ENCODE measurements at regions not wholly inside any gene's neighbourhood (a gene's known extent, or its start where the extent isn't known, plus 50 kb on each side); places are given as distances from the start of the nearest gene placed in this dataset.

GRCh38 chr2:4412637-4413187 is 709.3 kb downstream of the DCDC2C start:
- H3K27ac ChIP-seq: no peak overlapping the region
- H3K4me3 ChIP-seq (replicated peaks in 1 of 3): no peak overlapping the region
- H3K36me3 ChIP-seq: no peaks in the 10 kb centered on the region
- H3K27me3 ChIP-seq: no peaks in the 10 kb centered on the region
- H3K9me3 ChIP-seq: no peaks in the 10 kb centered on the region
- DNase-seq: no peak
- WGBS, 2 donors: 78 to 80% methylated on average over 9 of the region's 9 CpGs
- TF ChIP-seq, protein P1, sequence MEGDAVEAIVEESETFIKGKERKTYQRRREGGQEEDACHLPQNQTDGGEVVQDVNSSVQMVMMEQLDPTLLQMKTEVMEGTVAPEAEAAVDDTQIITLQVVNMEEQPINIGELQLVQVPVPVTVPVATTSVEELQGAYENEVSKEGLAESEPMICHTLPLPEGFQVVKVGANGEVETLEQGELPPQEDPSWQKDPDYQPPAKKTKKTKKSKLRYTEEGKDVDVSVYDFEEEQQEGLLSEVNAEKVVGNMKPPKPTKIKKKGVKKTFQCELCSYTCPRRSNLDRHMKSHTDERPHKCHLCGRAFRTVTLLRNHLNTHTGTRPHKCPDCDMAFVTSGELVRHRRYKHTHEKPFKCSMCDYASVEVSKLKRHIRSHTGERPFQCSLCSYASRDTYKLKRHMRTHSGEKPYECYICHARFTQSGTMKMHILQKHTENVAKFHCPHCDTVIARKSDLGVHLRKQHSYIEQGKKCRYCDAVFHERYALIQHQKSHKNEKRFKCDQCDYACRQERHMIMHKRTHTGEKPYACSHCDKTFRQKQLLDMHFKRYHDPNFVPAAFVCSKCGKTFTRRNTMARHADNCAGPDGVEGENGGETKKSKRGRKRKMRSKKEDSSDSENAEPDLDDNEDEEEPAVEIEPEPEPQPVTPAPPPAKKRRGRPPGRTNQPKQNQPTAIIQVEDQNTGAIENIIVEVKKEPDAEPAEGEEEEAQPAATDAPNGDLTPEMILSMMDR (IDR thresholded peaks at IDR 0.05): no peak
- TF ChIP-seq POLR2A (IDR thresholded peaks at IDR 0.05): no peak
- H3K4me1 ChIP-seq: peaks cover 3 to 8% of the 10 kb centered on the region in 2 donors
- intact Hi-C loops (cut with DNase I): no loop called here

DNA sequence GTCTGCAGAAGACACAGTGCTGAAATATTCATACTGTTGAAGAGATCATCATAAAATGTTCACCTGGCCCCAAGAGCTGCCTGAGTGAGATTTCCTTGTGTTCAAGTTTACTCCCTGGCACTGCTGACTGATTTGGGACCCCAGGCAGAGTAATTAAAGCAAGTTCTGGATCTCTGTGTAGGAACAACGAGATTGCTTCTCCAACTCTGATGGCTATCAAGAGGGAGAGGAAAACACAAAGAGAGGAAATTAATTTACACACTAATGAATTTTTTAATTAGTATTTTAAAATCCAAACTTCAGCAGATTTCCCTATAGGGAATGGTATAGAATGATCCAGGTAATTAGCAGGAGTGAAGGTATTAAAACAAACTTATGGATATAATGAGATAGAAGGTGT is 711.8 kb downstream of the DCDC2C start:
- H3K36me3 ChIP-seq: no peaks in the 10 kb centered on the region
- TF ChIP-seq, protein P1 (IDR thresholded peaks at IDR 0.05): no peak
- TF ChIP-seq POLR2A (IDR thresholded peaks at IDR 0.05): no peak
- H3K4me1 ChIP-seq: no peaks in the 10 kb centered on the region
- DNase-seq: no peak
- 67 to 88% methylated on average over 1 of the region's 1 CpG for WGBS, 2 donors
- no peaks in the 10 kb centered on the region for H3K27me3 ChIP-seq
- intact Hi-C loops (cut with DNase I): no loop called here
- H3K4me3 ChIP-seq (replicated peaks in 1 of 3): no peak overlapping the region
- no peak overlapping the region for H3K27ac ChIP-seq
- no peaks in the 10 kb centered on the region for H3K9me3 ChIP-seq

- Histone ChIP-seq H3K36me3 (no peaks in the 10 kb centered on the region), H3K4me1 (no peaks in the 10 kb centered on the region), H3K9me3 (no peaks in the 10 kb centered on the region), H3K27me3 (no peaks in the 10 kb centered on the region), H3K27ac (no peak overlapping the region), H3K4me3 (replicated peaks in 1 of 3) (no peak overlapping the region)
- TF ChIP-seq, protein P1 (IDR thresholded peaks at IDR 0.05): no peak
- TF ChIP-seq POLR2A (IDR thresholded peaks at IDR 0.05): no peak
- WGBS, 2 donors: 96 to 97% methylated on average over 1 of the region's 1 CpG
- intact Hi-C loops (cut with DNase I): no loop called here
- DNase-seq: no peak
Observed at GRCh38 chr2:4415810-4416413, 712.5 kb downstream of the DCDC2C start.

- no peak overlapping the region for H3K27ac ChIP-seq
- H3K4me3 ChIP-seq (replicated peaks in 1 of 3): no peak overlapping the region
- DNase-seq: no peak
- 64 to 67% methylated on average over 4 of the region's 4 CpGs for WGBS, 2 donors
- no peaks in the 10 kb centered on the region for H3K4me1 ChIP-seq
- no peaks in the 10 kb centered on the region for H3K36me3 ChIP-seq
- intact Hi-C loops (cut with DNase I): no loop called here
- H3K9me3 ChIP-seq: no peaks in the 10 kb centered on the region
- no peaks in the 10 kb centered on the region for H3K27me3 ChIP-seq
- TF ChIP-seq, protein P1 (IDR thresholded peaks at IDR 0.05): no peak
Observed at GRCh38 chr2:4416431-4416830, 713.1 kb downstream of the DCDC2C start.

- TF ChIP-seq, protein P1 (IDR thresholded peaks at IDR 0.05): no peak
- no peak for TF ChIP-seq POLR2A (IDR thresholded peaks at IDR 0.05)
- Histone ChIP-seq H3K27ac (no peak overlapping the region), H3K36me3 (no peaks in the 10 kb centered on the region), H3K9me3 (no peaks in the 10 kb centered on the region), H3K4me3 (replicated peaks in 1 of 3) (no peak overlapping the region), H3K27me3 (no peaks in the 10 kb centered on the region), H3K4me1 (no peaks in the 10 kb centered on the region)
- intact Hi-C loops (cut with DNase I): no loop called here
- no peak for DNase-seq
- 79 to 80% methylated on average over 6 of the region's 6 CpGs for WGBS, 2 donors
Observed at GRCh38 chr2:4417771-4418170, 714.4 kb downstream of the DCDC2C start.

Data from thyroid gland (tissue), 4 donors.